Right atrium auricular region (tissue), 2 donors: ENCODE measurements at regions not wholly inside any gene's neighbourhood (a gene's known extent, or its start where the extent isn't known, plus 50 kb on each side); places are given as distances from the start of the nearest gene placed in this dataset.

Experiments used
- DNase-seq: peaks from one replicate; pipeline ENCODE4 v3.0.0-alpha.2; 2019; ENCODE audit warnings: low spot score
- H3K27ac ChIP-seq, 2 donors: fragments of 200-600 bp; sonication (generic); 1 replicate in 1 of 2; 2 replicates in 1 of 2; pipeline ENCODE4 v1.5.1; 2016 to 2019
- H3K27me3 ChIP-seq, 2 donors: fragments of 200-600 bp; sonication (generic); one replicate each; pipeline versions ENCODE4 v1.5.1 to v1.6.0; 2017 to 2019
- H3K36me3 ChIP-seq: fragments of 200-600 bp; sonication (generic); one replicate; pipeline ENCODE4 v1.5.1; 2016
- H3K4me1 ChIP-seq, 2 donors: fragments of 200-600 bp; sonication (generic); one replicate each; pipeline versions ENCODE4 v1.5.1 to v1.6.0; 2017 to 2019
- H3K4me3 ChIP-seq, 2 donors: fragments of 200-600 bp; sonication (generic); 1 replicate in 1 of 2; 2 replicates in 1 of 2; pipeline ENCODE4 v1.5.1; 2017 to 2019; ENCODE audit warnings: mild to moderate bottlenecking in 1 of 2, moderate library complexity in 1 of 2
- H3K9me3 ChIP-seq, 2 donors: fragments of 200-600 bp; sonication (generic); one replicate each; pipeline ENCODE4 v1.5.1; 2019
- CTCF ChIP-seq, 2 donors: fragments of 200-600 bp; sonication (generic); IDR thresholded peaks; one replicate each; pipeline ENCODE4 v1.5.1; 2019; ENCODE audit warnings: antibody characterized with exemption in 2 of 2

DNA sequence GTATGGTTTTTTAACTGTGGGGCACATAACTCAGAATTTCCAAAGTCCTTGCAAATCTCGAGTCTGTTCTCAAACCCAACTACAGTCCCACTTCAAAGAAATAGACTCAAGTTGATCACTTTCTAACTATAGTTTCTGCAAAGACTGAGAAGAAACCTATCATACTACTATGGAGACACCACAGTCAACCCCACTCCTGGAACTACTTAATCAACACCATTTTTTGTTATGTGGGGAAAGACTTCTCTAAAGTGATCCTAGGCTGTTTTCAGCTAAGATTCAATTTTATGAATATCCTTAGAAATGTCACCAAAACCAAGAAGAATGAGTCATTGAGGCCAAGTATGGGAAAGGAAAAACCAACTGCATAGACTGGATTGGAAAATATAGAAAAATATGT, 198.8 kb downstream of the WDR11 start:
- TF ChIP-seq CTCF (IDR thresholded peaks at IDR 0.05): no peak
- no peak overlapping the region for H3K27ac ChIP-seq
- no peaks in the 10 kb centered on the region for H3K4me1 ChIP-seq
- no peaks in the 10 kb centered on the region for H3K36me3 ChIP-seq
- H3K4me3 ChIP-seq: no peak overlapping the region
- H3K27me3 ChIP-seq: no peaks in the 10 kb centered on the region
- no peaks in the 10 kb centered on the region for H3K9me3 ChIP-seq
- DNase-seq: no peak

DNA sequence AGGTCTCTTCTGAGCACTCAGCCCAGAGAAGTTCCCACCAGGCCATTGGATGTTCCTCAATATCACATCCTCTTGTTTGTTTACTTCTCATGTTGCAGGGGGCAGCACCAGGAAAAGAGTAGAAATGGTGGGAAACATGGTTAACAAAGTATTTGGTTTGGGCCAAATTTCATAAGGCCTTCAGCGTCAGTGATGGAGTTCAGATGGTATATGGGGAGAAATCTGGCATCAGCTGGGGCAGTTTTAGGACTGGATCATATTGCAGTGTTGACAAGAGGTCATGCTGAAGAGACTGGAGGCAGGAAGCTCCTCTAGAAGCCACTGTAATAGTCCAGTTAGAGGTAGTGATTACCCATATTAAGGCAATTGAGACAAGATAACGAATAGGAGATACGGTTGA, 200.0 kb downstream of the WDR11 start:
- H3K4me3 ChIP-seq: no peak overlapping the region
- H3K9me3 ChIP-seq: no peaks in the 10 kb centered on the region
- DNase-seq: no peak
- H3K27me3 ChIP-seq: no peaks in the 10 kb centered on the region
- H3K36me3 ChIP-seq: no peaks in the 10 kb centered on the region
- no peak for TF ChIP-seq CTCF (IDR thresholded peaks at IDR 0.05)
- H3K27ac ChIP-seq: no peak overlapping the region
- no peaks in the 10 kb centered on the region for H3K4me1 ChIP-seq

GRCh38 chr10:121051696-121052279, 200.6 kb downstream of the WDR11 start:
- H3K27me3 ChIP-seq: no peaks in the 10 kb centered on the region
- H3K36me3 ChIP-seq: no peaks in the 10 kb centered on the region
- H3K4me1 ChIP-seq: no peaks in the 10 kb centered on the region
- H3K27ac ChIP-seq: no peak overlapping the region
- no peak for DNase-seq
- TF ChIP-seq CTCF (IDR thresholded peaks at IDR 0.05): no peak
- no peak overlapping the region for H3K4me3 ChIP-seq
- no peaks in the 10 kb centered on the region for H3K9me3 ChIP-seq

- H3K27ac ChIP-seq: no peak overlapping the region
- no peak overlapping the region for H3K4me3 ChIP-seq
- DNase-seq: no peak
- no peak for TF ChIP-seq CTCF (IDR thresholded peaks at IDR 0.05)
- H3K9me3 ChIP-seq: no peaks in the 10 kb centered on the region
- no peaks in the 10 kb centered on the region for H3K36me3 ChIP-seq
- no peaks in the 10 kb centered on the region for H3K4me1 ChIP-seq
- H3K27me3 ChIP-seq: no peaks in the 10 kb centered on the region
Measured at GRCh38 chr10:121053151-121053550, 202.0 kb downstream of the WDR11 start.

GRCh38 chr10:121054874-121055273, 203.7 kb downstream of the WDR11 start:
- DNase-seq: no peak
- no peaks in the 10 kb centered on the region for H3K9me3 ChIP-seq
- no peak for TF ChIP-seq CTCF (IDR thresholded peaks at IDR 0.05)
- H3K4me3 ChIP-seq: no peak overlapping the region
- H3K27me3 ChIP-seq: no peaks in the 10 kb centered on the region
- H3K36me3 ChIP-seq: no peaks in the 10 kb centered on the region
- no peaks in the 10 kb centered on the region for H3K4me1 ChIP-seq
- no peak overlapping the region for H3K27ac ChIP-seq

DNA sequence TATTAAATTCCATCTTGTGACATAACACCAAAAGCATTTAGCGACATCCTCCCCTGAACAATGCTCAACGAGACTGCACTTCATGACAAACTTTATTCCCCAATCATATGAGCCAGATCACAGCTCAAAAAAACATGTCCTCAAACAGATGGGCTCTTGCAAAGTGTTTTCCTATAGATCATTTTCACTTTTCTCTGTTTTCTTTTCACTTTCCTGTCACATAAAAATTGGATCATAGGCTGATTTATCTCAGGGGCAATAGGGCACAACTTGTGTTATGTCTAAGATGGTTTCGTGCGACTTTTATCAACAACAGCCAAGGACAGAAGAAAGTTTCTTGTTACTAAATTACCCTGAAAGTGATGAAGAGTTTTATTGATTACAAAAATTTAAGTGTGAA, 206.1 kb downstream of the WDR11 start:
- Histone ChIP-seq H3K36me3 (no peaks in the 10 kb centered on the region), H3K4me1 (no peaks in the 10 kb centered on the region), H3K27ac (no peak overlapping the region), H3K4me3 (no peak overlapping the region), H3K27me3 (no peaks in the 10 kb centered on the region), H3K9me3 (no peaks in the 10 kb centered on the region)
- no peak for TF ChIP-seq CTCF (IDR thresholded peaks at IDR 0.05)
- no peak for DNase-seq
